K562 (cell line): ENCODE measurements at regions not wholly inside any gene's neighbourhood (a gene's known extent, or its start where the extent isn't known, plus 50 kb on each side); places are given as distances from the start of the nearest gene placed in this dataset.

Experiments
- CBX2 ChIP-seq: fragments of 200-600 bp; sonication (generic); IDR thresholded peaks from one replicate; pipeline ENCODE4 v1.6.1; 2012; ENCODE audit warnings: mild to moderate bottlenecking, low read length, inconsistent platforms; ENCODE audit not compliant: insufficient read depth, poor library complexity, severe bottlenecking
- CEBPB ChIP-seq: fragments of 450-650 bp; IDR thresholded peaks from 2 replicates; pipeline ENCODE4 v1.6.1; 2016; ENCODE audit warnings: missing genetic modification characterization, missing compliant biosample characterization
- ELF1 ChIP-seq: fragments of 200-800 bp; sonication (Bioruptor generic); IDR thresholded peaks from 2 replicates; pipeline ENCODE4 v1.6.1; 2016; ENCODE audit warnings: missing genetic modification characterization, missing compliant biosample characterization
- EZH2 ChIP-seq: IDR thresholded peaks from 2 replicates; pipeline ENCODE4 v1.6.1; 2012; ENCODE audit warnings: low read depth, mild to moderate bottlenecking, inconsistent platforms, low read length, borderline replicate concordance
- NR2C2 ChIP-seq, 2 experiments: fragments of 200-800 bp in 1 of 2; sonication (Bioruptor generic) in 1 of 2; sonication (generic) in 1 of 2; formaldehyde crosslinking in 1 of 2; IDR thresholded peaks; 2 replicates each; pipeline versions ENCODE4 v1.6.1 to v1.8.0; 2016 to 2022; ENCODE audit warnings: mild to moderate bottlenecking in 1 of 2, missing compliant biosample characterization in 1 of 2, missing genetic modification characterization in 1 of 2, missing genetic modification reagents in 1 of 2
- TAF1 ChIP-seq: IDR thresholded peaks from 2 replicates; pipeline ENCODE4 v1.6.1; 2011; ENCODE audit warnings: mild to moderate bottlenecking, low read length, moderate library complexity; ENCODE audit not compliant: insufficient read depth, control insufficient read depth, severe bottlenecking; ENCODE audit errors: extremely low read depth
- TSC22D4 ChIP-seq: fragments of 450-650 bp; IDR thresholded peaks from 2 replicates; pipeline ENCODE4 v1.6.1; 2016; ENCODE audit warnings: missing genetic modification characterization, missing biosample characterization, control low read depth
- ZBTB1 ChIP-seq: sonication (generic); formaldehyde crosslinking; IDR thresholded peaks from 2 replicates; pipeline ENCODE4 v1.8.1; 2023; ENCODE audit warnings: missing genetic modification reagents, low read depth, mild to moderate bottlenecking, borderline replicate concordance
- ZNF274 ChIP-seq: IDR thresholded peaks from 2 replicates; pipeline ENCODE4 v1.6.1; 2011; ENCODE audit warnings: low read depth, mild to moderate bottlenecking, low read length, moderate library complexity, borderline replicate concordance
- ZNF311 ChIP-seq: fragments of 250-450 bp; sonication (Bioruptor Pico); IDR thresholded peaks from 2 replicates; pipeline ENCODE4 v1.4.0; 2020; ENCODE audit warnings: mild to moderate bottlenecking, moderate library complexity
- TF ChIP-seq, protein P1 (sequence below), 3 experiments: IDR thresholded peaks in 2 of 3; conservative IDR thresholded peaks in 1 of 3; 2 replicates each; pipeline ENCODE4 v1.5.1; 2011 to 2012; ENCODE audit warnings: low read length in 3 of 3, mild to moderate bottlenecking in 3 of 3, control low read depth in 2 of 3, improper control_type of control experiment in 1 of 3, inconsistent platforms in 1 of 3, low read depth in 1 of 3, mixed read lengths in 1 of 3, moderate library complexity in 1 of 3; ENCODE audit not compliant: insufficient read depth in 2 of 3
- TF ChIP-seq, protein P2 (sequence below): sonication (generic); formaldehyde crosslinking; IDR thresholded peaks from 2 replicates; pipeline ENCODE4 v1.8.1; 2022; ENCODE audit warnings: missing genetic modification reagents

DNA sequence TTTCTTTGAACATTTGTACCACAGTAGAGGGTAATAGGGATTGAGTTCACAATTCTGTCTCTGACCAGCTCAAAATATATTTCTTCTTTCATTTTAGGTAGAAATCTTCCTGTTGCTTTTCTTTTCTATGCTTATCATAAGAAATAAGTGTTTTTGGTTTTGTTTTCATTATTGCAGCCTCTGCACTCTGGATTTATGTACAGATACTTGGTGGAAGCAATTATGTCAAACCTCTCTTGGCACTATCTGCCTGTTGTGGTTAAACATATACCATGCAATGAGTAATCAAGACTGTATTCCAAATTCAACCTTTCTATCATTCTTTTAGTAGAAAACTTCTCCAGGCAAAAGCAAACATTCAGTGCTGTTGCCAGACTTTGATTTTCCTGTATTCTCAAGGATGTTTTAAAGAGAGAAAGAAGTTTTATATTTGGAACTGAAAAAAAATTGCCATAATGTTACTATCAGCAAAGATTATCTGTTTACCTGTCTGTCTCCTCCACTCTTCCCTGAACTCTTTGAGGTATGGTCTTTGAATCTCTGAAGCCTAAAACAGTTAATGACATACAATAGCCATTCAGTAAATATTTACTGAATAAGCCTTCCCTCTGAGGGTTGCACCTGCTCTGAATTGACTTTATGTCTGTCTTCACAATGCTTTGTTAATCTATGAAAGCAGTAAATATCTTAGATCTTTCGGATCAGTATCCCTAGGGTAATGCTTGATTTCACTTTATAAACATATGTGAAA is 612.5 kb upstream of the PRR20A start:
- TF ChIP-seq, protein P1, sequence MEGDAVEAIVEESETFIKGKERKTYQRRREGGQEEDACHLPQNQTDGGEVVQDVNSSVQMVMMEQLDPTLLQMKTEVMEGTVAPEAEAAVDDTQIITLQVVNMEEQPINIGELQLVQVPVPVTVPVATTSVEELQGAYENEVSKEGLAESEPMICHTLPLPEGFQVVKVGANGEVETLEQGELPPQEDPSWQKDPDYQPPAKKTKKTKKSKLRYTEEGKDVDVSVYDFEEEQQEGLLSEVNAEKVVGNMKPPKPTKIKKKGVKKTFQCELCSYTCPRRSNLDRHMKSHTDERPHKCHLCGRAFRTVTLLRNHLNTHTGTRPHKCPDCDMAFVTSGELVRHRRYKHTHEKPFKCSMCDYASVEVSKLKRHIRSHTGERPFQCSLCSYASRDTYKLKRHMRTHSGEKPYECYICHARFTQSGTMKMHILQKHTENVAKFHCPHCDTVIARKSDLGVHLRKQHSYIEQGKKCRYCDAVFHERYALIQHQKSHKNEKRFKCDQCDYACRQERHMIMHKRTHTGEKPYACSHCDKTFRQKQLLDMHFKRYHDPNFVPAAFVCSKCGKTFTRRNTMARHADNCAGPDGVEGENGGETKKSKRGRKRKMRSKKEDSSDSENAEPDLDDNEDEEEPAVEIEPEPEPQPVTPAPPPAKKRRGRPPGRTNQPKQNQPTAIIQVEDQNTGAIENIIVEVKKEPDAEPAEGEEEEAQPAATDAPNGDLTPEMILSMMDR (IDR thresholded peaks at IDR 0.05 in 2 of 3, conservative IDR thresholded peaks at IDR 0.05 in 1 of 3; ENCODE audit: insufficient read depth in 2 of 3, low read depth in 1 of 3, low read length in 3 of 3): no peak
- TF ChIP-seq EZH2: no peak
- TF ChIP-seq ZNF274: no peak
- TF ChIP-seq TSC22D4 (tag): no peak
- no peak for TF ChIP-seq ZNF311 (CRISPR knock-in tag)
- no peak for TF ChIP-seq ELF1 (tag)
- TF ChIP-seq, protein P2, sequence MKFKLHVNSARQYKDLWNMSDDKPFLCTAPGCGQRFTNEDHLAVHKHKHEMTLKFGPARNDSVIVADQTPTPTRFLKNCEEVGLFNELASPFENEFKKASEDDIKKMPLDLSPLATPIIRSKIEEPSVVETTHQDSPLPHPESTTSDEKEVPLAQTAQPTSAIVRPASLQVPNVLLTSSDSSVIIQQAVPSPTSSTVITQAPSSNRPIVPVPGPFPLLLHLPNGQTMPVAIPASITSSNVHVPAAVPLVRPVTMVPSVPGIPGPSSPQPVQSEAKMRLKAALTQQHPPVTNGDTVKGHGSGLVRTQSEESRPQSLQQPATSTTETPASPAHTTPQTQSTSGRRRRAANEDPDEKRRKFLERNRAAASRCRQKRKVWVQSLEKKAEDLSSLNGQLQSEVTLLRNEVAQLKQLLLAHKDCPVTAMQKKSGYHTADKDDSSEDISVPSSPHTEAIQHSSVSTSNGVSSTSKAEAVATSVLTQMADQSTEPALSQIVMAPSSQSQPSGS: no peak
- TF ChIP-seq ZBTB1: no peak
- TF ChIP-seq CBX2: no peak
- no peak for TF ChIP-seq NR2C2 (CRISPR knock-in tag; IDR thresholded peaks at IDR 0.05)
- no peak for TF ChIP-seq NR2C2 (tag; IDR thresholded peaks at IDR 0.05)
- TF ChIP-seq TAF1: no peak
- no peak for TF ChIP-seq CEBPB
